K562 (cell line): ENCODE measurements at regions not wholly inside any gene's neighbourhood (a gene's known extent, or its start where the extent isn't known, plus 50 kb on each side); places are given as distances from the start of the nearest gene placed in this dataset.

Source experiments
- CTCF ChIP-seq, 3 experiments: IDR thresholded peaks in 2 of 3; conservative IDR thresholded peaks in 1 of 3; 2 replicates each; pipeline ENCODE4 v1.5.1; 2011 to 2012; ENCODE audit warnings: low read length in 3 of 3, mild to moderate bottlenecking in 3 of 3, control low read depth in 2 of 3, improper control_type of control experiment in 1 of 3, inconsistent platforms in 1 of 3, low read depth in 1 of 3, mixed read lengths in 1 of 3, moderate library complexity in 1 of 3; ENCODE audit not compliant: insufficient read depth in 2 of 3
- EZH2 ChIP-seq: IDR thresholded peaks from 2 replicates; pipeline ENCODE4 v1.6.1; 2012; ENCODE audit warnings: low read depth, mild to moderate bottlenecking, inconsistent platforms, low read length, borderline replicate concordance
- TOE1 ChIP-seq, 2 experiments: fragments of 450-650 bp in 1 of 2; sonication (generic) in 1 of 2; formaldehyde crosslinking in 1 of 2; IDR thresholded peaks; 2 replicates each; pipeline versions ENCODE4 v1.7.1 to v1.8.0; 2016 to 2022; ENCODE audit warnings: borderline replicate concordance in 2 of 2, mild to moderate bottlenecking in 2 of 2, antibody characterized with exemption in 1 of 2, inconsistent platforms in 1 of 2, low read depth in 1 of 2, missing genetic modification reagents in 1 of 2, moderate library complexity in 1 of 2
- ZFP91 ChIP-seq: sonication (generic); formaldehyde crosslinking; IDR thresholded peaks from 2 replicates; pipeline ENCODE4 v1.8.0; 2022; ENCODE audit warnings: mild to moderate bottlenecking, missing genetic modification reagents

GRCh38 chr7:19403691-19404090 is 258.5 kb upstream of the FERD3L start:
- TF ChIP-seq ZFP91 (CRISPR knock-in tag) (no peak), EZH2 (no peak), CTCF (IDR thresholded peaks at IDR 0.05 in 2 of 3, conservative IDR thresholded peaks at IDR 0.05 in 1 of 3; ENCODE audit: insufficient read depth in 2 of 3, low read depth in 1 of 3, low read length in 3 of 3) (no peak), TOE1 (IDR thresholded peaks at IDR 0.05; ENCODE audit: borderline replicate concordance) (no peak), TOE1 (CRISPR knock-in tag; IDR thresholded peaks at IDR 0.05; ENCODE audit: borderline replicate concordance, low read depth) (no peak)
